Keratinocyte (primary cell): ENCODE measurements at regions not wholly inside any gene's neighbourhood (a gene's known extent, or its start where the extent isn't known, plus 50 kb on each side); places are given as distances from the start of the nearest gene placed in this dataset.

ENCODE experiments used
- DNase-seq: peaks from one replicate; pipeline ENCODE4 v3.0.0-alpha.2; 2011; ENCODE audit warnings: low read depth, missing footprints, low spot score
- FAIRE-seq: peaks from 2 replicates; lab custom pipeline; 2011; peaks lifted over from hg19 to GRCh38; lab: Jason Lieb, UNC
- H2AFZ ChIP-seq: 2 replicates; pipeline ENCODE4 v1.6.0; 2012; ENCODE audit warnings: low read length, control low read depth, inconsistent platforms; ENCODE audit not compliant: control insufficient read depth
- H3K27ac ChIP-seq: 2 replicates; pipeline ENCODE4 v1.5.1; 2011; ENCODE audit warnings: low read length; ENCODE audit not compliant: control insufficient read depth, insufficient read depth
- H3K27me3 ChIP-seq: 3 replicates; pipeline ENCODE4 v1.6.0; 2011; ENCODE audit warnings: low read length; ENCODE audit not compliant: control insufficient read depth, insufficient read depth; ENCODE audit errors: extremely low read depth
- H3K36me3 ChIP-seq, 2 experiments: 2 replicates in 1 of 2; 3 replicates in 1 of 2; pipeline ENCODE4 v1.5.1; 2011; ENCODE audit warnings: low read length in 2 of 2, mild to moderate bottlenecking in 1 of 2; ENCODE audit not compliant: control insufficient read depth in 2 of 2, insufficient read depth in 2 of 2; ENCODE audit errors: extremely low read depth in 1 of 2
- H3K4me1 ChIP-seq: 3 replicates; pipeline ENCODE4 v1.5.1; 2011; ENCODE audit warnings: low read length; ENCODE audit not compliant: control insufficient read depth, insufficient read depth; ENCODE audit errors: extremely low read depth
- H3K4me2 ChIP-seq: 3 replicates; pipeline ENCODE4 v1.6.0; 2011; ENCODE audit warnings: low read depth, low read length; ENCODE audit not compliant: control insufficient read depth, insufficient read depth; ENCODE audit errors: extremely low read depth
- H3K4me3 ChIP-seq, 3 experiments: fragments of 200-600 bp in 1 of 3; sonication (generic) in 1 of 3; 2 replicates in 2 of 3; 3 replicates in 1 of 3; pipeline ENCODE4 v1.5.1; 2011 to 2016; ENCODE audit warnings: low read length in 3 of 3, mild to moderate bottlenecking in 3 of 3, control low read depth in 2 of 3, inconsistent platforms in 1 of 3, low read depth in 1 of 3, mixed read lengths in 1 of 3, mixed run types in 1 of 3, moderate library complexity in 1 of 3; ENCODE audit not compliant: control insufficient read depth in 2 of 3, insufficient read depth in 2 of 3; ENCODE audit errors: extremely low read depth in 1 of 3
- H3K79me2 ChIP-seq: 2 replicates; pipeline ENCODE4 v1.6.0; 2012; ENCODE audit warnings: low read length; ENCODE audit not compliant: control insufficient read depth, insufficient read depth
- H3K9ac ChIP-seq: 3 replicates; pipeline ENCODE4 v1.6.0; 2011; ENCODE audit warnings: low read length; ENCODE audit not compliant: control insufficient read depth, insufficient read depth; ENCODE audit errors: extremely low read depth
- H3K9me1 ChIP-seq: 3 replicates; pipeline ENCODE4 v1.6.0; 2011; ENCODE audit warnings: low read length; ENCODE audit not compliant: control insufficient read depth, insufficient read depth; ENCODE audit errors: extremely low read depth
- H3K9me3 ChIP-seq: 2 replicates; pipeline ENCODE4 v1.5.1; 2012; ENCODE audit warnings: low read depth, low read length; ENCODE audit not compliant: control insufficient read depth
- H4K20me1 ChIP-seq: 3 replicates; pipeline ENCODE4 v1.6.0; 2011; ENCODE audit warnings: low read length; ENCODE audit not compliant: control insufficient read depth, insufficient read depth; ENCODE audit errors: extremely low read depth
- EZH2 ChIP-seq: IDR thresholded peaks from one replicate; pipeline ENCODE4 v1.6.1; 2012; ENCODE audit warnings: inconsistent platforms, mild to moderate bottlenecking, low read length, moderate library complexity
- dilution Hi-C: fragments of 300-500 bp; cut with MboI; formaldehyde crosslinking; loops from one replicate; pipeline ENCODE4 v1.7.0; 2020; ENCODE audit warnings: low sequenced_read_pairs; ENCODE audit not compliant: extremely low pct_ligation_motif_present
- TF ChIP-seq, protein P1 (sequence below), 3 experiments: IDR thresholded peaks in 1 of 3; conservative IDR thresholded peaks in 1 of 3; optimal IDR thresholded peaks in 1 of 3; 2 replicates in 2 of 3; 3 replicates in 1 of 3; pipeline versions ENCODE3 to v1.5.1; 2011; ENCODE audit warnings: low read length in 3 of 3, mild to moderate bottlenecking in 3 of 3, moderate library complexity in 2 of 3, control low read depth in 1 of 3, inconsistent platforms in 1 of 3; ENCODE audit not compliant: insufficient read depth in 2 of 3; ENCODE audit errors: extremely low read depth in 1 of 3

- Histone ChIP-seq H3K9me1 (no peaks in the 10 kb centered on the region), H3K4me2 (no peak overlapping the region), H3K4me3 (no peak overlapping the region), H4K20me1 (no peaks in the 10 kb centered on the region), H3K4me1 (peaks cover 7% of the 10 kb centered on the region), H3K79me2 (no peaks in the 10 kb centered on the region), H3K27ac (no peak overlapping the region), H3K9me3 (no peaks in the 10 kb centered on the region), H3K9ac (no peak overlapping the region), H2AFZ (no peak overlapping the region), H3K36me3 (no peaks in the 10 kb centered on the region), H3K27me3 (peaks cover 38% of the 10 kb centered on the region)
- dilution Hi-C loops, result no loop called here
- no peak for TF ChIP-seq EZH2
- TF ChIP-seq, protein P1, sequence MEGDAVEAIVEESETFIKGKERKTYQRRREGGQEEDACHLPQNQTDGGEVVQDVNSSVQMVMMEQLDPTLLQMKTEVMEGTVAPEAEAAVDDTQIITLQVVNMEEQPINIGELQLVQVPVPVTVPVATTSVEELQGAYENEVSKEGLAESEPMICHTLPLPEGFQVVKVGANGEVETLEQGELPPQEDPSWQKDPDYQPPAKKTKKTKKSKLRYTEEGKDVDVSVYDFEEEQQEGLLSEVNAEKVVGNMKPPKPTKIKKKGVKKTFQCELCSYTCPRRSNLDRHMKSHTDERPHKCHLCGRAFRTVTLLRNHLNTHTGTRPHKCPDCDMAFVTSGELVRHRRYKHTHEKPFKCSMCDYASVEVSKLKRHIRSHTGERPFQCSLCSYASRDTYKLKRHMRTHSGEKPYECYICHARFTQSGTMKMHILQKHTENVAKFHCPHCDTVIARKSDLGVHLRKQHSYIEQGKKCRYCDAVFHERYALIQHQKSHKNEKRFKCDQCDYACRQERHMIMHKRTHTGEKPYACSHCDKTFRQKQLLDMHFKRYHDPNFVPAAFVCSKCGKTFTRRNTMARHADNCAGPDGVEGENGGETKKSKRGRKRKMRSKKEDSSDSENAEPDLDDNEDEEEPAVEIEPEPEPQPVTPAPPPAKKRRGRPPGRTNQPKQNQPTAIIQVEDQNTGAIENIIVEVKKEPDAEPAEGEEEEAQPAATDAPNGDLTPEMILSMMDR (optimal IDR thresholded peaks at IDR 0.05 in 1 of 3, IDR thresholded peaks at IDR 0.05 in 1 of 3, conservative IDR thresholded peaks at IDR 0.05 in 1 of 3; ENCODE audit: extremely low read depth in 1 of 3, insufficient read depth in 2 of 3, low read length in 3 of 3), result peak; percentile 49 to 66 (median 52)
- DNase-seq, result peak; percentile 4
- FAIRE-seq, result peak; percentile 17
Measured at GRCh38 chr4:71184195-71184781, 154.5 kb upstream of the SLC4A4 start.

DNA sequence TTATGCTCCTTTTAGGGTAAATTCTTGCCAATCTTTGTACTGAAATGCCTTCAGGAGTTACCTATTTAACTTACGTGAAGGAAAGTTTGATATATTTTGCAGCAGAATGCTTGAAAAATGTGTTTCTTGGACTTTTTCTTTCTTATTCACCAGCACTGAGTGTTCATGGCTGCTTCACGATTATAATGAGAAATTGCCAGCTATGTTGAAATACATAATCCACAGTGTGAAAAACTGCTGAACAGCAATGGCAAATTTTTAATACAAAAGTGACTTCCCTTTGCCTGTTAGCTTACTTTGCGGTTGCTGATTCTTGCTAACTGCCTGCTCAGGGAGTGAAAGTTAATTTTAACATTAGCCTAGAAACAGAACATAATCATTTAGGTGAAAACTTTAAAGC is 153.8 kb upstream of the SLC4A4 start:
- Histone ChIP-seq H2AFZ (no peak overlapping the region), H3K27ac (no peak overlapping the region), H3K4me1 (peaks cover 7% of the 10 kb centered on the region), H3K9me3 (no peaks in the 10 kb centered on the region), H3K9me1 (no peaks in the 10 kb centered on the region), H3K4me3 (no peak overlapping the region), H3K4me2 (no peak overlapping the region), H3K79me2 (no peaks in the 10 kb centered on the region), H3K36me3 (no peaks in the 10 kb centered on the region), H3K9ac (no peak overlapping the region), H4K20me1 (no peaks in the 10 kb centered on the region), H3K27me3 (peaks cover 38% of the 10 kb centered on the region)
- TF ChIP-seq EZH2, result no peak
- TF ChIP-seq, protein P1 (optimal IDR thresholded peaks at IDR 0.05 in 1 of 3, IDR thresholded peaks at IDR 0.05 in 1 of 3, conservative IDR thresholded peaks at IDR 0.05 in 1 of 3; ENCODE audit: extremely low read depth in 1 of 3, insufficient read depth in 2 of 3, low read length in 3 of 3), result no peak
- dilution Hi-C loops, result no loop called here
- DNase-seq, result no peak
- no peak for FAIRE-seq
